HCT116 (cell line): ENCODE measurements at regions not wholly inside any gene's neighbourhood (a gene's known extent, or its start where the extent isn't known, plus 50 kb on each side); places are given as distances from the start of the nearest gene placed in this dataset.

ENCODE experiments used
- ATAC-seq: fragments of 200-7000 bp; cut with Tn5 transposase; 2 replicates; pipeline ENCODE4 v1.9.1; 2020; ENCODE audit warnings: mild to moderate bottlenecking, moderate library complexity
- BruUV-seq: library from RNA; stranded (reverse); fragments of 400-500 nt; replicated peaks from 2 replicates; lab custom pipeline; 2021; lab: Mats Ljungman, UMichigan
- CTCF ChIA-PET: fragments of 300-600 bp; sonication (Branson Sonifier 250); formaldehyde crosslinking; loops from one replicate; lab custom pipeline; 2021; ENCODE audit warnings: antibody characterized with exemption; lab: Charles Lee
- POLR2A ChIA-PET: fragments of 300-600, 350-600 bp; sonication (Branson Sonifier 250); formaldehyde crosslinking; loops from one replicate; lab custom pipeline; 2021; ENCODE audit warnings: antibody characterized with exemption; lab: Charles Lee
- RAD21 ChIA-PET, 2 experiments: fragments of 300-600 bp; sonication (Branson Sonifier 250); formaldehyde crosslinking; loops; one replicate each; lab custom pipeline; 2023; ENCODE audit warnings: low total read pairs in 2 of 2; ENCODE audit not compliant: uncharacterized antibody in 2 of 2, unreplicated experiment in 2 of 2, low non-redundant PET in 1 of 2; lab: Charles Lee
- DNase-seq: peaks from one replicate; pipeline ENCODE4 v3.0.0-alpha.2; 2010; ENCODE audit warnings: low read depth, low spot score
- H2AFZ ChIP-seq: fragments of 200-600 bp; shearing (Covaris generic), sonication (generic); 2 replicates; pipeline ENCODE4 v1.6.1; 2017; ENCODE audit warnings: low read depth, mixed run types, mixed read lengths, antibody characterized with exemption, low read length; ENCODE audit not compliant: poor library complexity, severe bottlenecking
- H3K27ac ChIP-seq: 2 replicates; pipeline ENCODE4 v1.5.1; 2012; ENCODE audit warnings: low read depth, low read length
- H3K27me3 ChIP-seq: fragments of 200-600 bp; sonication (generic); 2 replicates; pipeline ENCODE4 v1.6.1; 2016; ENCODE audit warnings: mixed run types, low read length, mixed read lengths; ENCODE audit not compliant: insufficient read depth
- H3K36me3 ChIP-seq, 2 experiments: fragments of 200-500 bp in 1 of 2; fragments of 200-600 bp in 1 of 2; sonication (Bioruptor generic) in 1 of 2; sonication (generic) in 1 of 2; 2 replicates each; pipeline versions ENCODE4 v1.5.1 to v1.6.1; 2014 to 2016; ENCODE audit warnings: low read length in 2 of 2, inconsistent platforms in 1 of 2, mixed read lengths in 1 of 2, mixed run types in 1 of 2; ENCODE audit not compliant: insufficient read depth in 2 of 2, control insufficient read depth in 1 of 2
- H3K4me1 ChIP-seq, 2 experiments: fragments of 200-600 bp in 1 of 2; sonication (generic) in 1 of 2; 2 replicates each; pipeline versions ENCODE4 v1.5.1 to v1.6.1; 2012 to 2017; ENCODE audit warnings: low read length in 2 of 2, inconsistent platforms in 1 of 2, mild to moderate bottlenecking in 1 of 2, mixed read lengths in 1 of 2, mixed run types in 1 of 2, moderate library complexity in 1 of 2; ENCODE audit not compliant: insufficient read depth in 2 of 2, control insufficient read depth in 1 of 2
- H3K4me2 ChIP-seq: fragments of 200-600 bp; sonication (generic); 2 replicates; pipeline ENCODE4 v1.6.1; 2017; ENCODE audit warnings: mixed run types, low read length, mixed read lengths
- H3K4me3 ChIP-seq, 2 experiments: fragments of 200-600 bp in 1 of 2; sonication (generic) in 1 of 2; replicated peaks in 1 of 2; 2 replicates each; pipeline ENCODE4 v1.5.1; 2011 to 2016; ENCODE audit warnings: low read length in 2 of 2, control low read depth in 1 of 2, low read depth in 1 of 2, mild to moderate bottlenecking in 1 of 2, mixed read lengths in 1 of 2, mixed run types in 1 of 2
- H3K79me2 ChIP-seq: fragments of 200-600 bp; sonication (generic); 2 replicates; pipeline ENCODE4 v1.6.1; 2017; ENCODE audit warnings: mild to moderate bottlenecking, mixed run types, low read length, moderate library complexity, mixed read lengths; ENCODE audit not compliant: insufficient read depth
- H3K9ac ChIP-seq: fragments of 200-600 bp; sonication (generic); 2 replicates; pipeline ENCODE4 v1.6.1; 2016; ENCODE audit warnings: low read length, mixed read lengths
- H3K9me2 ChIP-seq: fragments of 200-600 bp; sonication (generic), shearing (Covaris generic); 2 replicates; pipeline ENCODE4 v1.6.1; 2017; ENCODE audit warnings: mixed run types, mild to moderate bottlenecking, moderate library complexity; ENCODE audit not compliant: insufficient read depth
- H3K9me3 ChIP-seq, 2 experiments: fragments of 200-500 bp in 1 of 2; fragments of 200-600 bp in 1 of 2; sonication (Bioruptor generic) in 1 of 2; sonication (generic) in 1 of 2; 2 replicates each; pipeline ENCODE4 v1.6.1; 2014 to 2017; ENCODE audit warnings: low read length in 2 of 2, mixed read lengths in 2 of 2, inconsistent platforms in 1 of 2, low read depth in 1 of 2, mild to moderate bottlenecking in 1 of 2, mixed run types in 1 of 2, moderate library complexity in 1 of 2; ENCODE audit not compliant: control insufficient read depth in 1 of 2, insufficient read depth in 1 of 2
- H4K20me1 ChIP-seq: fragments of 200-600 bp; sonication (generic), shearing (Covaris generic); 2 replicates; pipeline ENCODE4 v1.6.1; 2017; ENCODE audit warnings: mixed run types, mild to moderate bottlenecking, moderate library complexity; ENCODE audit not compliant: insufficient read depth
- CBX3 ChIP-seq: IDR thresholded peaks from 2 replicates; pipeline ENCODE4 v1.6.1; 2012; ENCODE audit warnings: low read depth
- CEBPB ChIP-seq: IDR thresholded peaks from 2 replicates; pipeline ENCODE4 v1.6.1; 2012; ENCODE audit warnings: low read depth
- ELF1 ChIP-seq: IDR thresholded peaks from 2 replicates; pipeline ENCODE4 v1.6.1; 2012; ENCODE audit warnings: low read depth, borderline replicate concordance
- EZH2 ChIP-seq: fragments of 200-600 bp; sonication (generic); IDR thresholded peaks from 2 replicates; pipeline ENCODE4 v1.6.1; 2017; ENCODE audit warnings: antibody characterized with exemption, mixed run types
- EZH2phosphoT487 ChIP-seq: fragments of 200-600 bp; IDR thresholded peaks from 2 replicates; pipeline ENCODE4 v1.6.1; 2018; ENCODE audit warnings: antibody characterized with exemption, borderline replicate concordance
- POLR2A ChIP-seq: IDR thresholded peaks from 2 replicates; pipeline ENCODE4 v1.7.0; 2011; ENCODE audit warnings: borderline replicate concordance; ENCODE audit not compliant: insufficient read depth, insufficient read length; ENCODE audit errors: extremely low read depth
- POLR2AphosphoS5 ChIP-seq: IDR thresholded peaks from 2 replicates; pipeline ENCODE4 v1.6.1; 2011; ENCODE audit warnings: mild to moderate bottlenecking, low read depth, low read length, moderate library complexity
- TCF7L2 ChIP-seq: IDR thresholded peaks from 2 replicates; pipeline ENCODE4 v1.7.0; 2011; ENCODE audit warnings: borderline replicate concordance, inconsistent platforms; ENCODE audit not compliant: insufficient read depth, insufficient read length; ENCODE audit errors: extremely low read depth
- YY1 ChIP-seq: IDR thresholded peaks from 2 replicates; pipeline ENCODE4 v1.6.1; 2011; ENCODE audit warnings: low read length, low read depth, moderate library complexity, mild to moderate bottlenecking; ENCODE audit not compliant: insufficient replicate concordance; ENCODE audit errors: extremely low read depth
- ZFX ChIP-seq: fragments of 450-650 bp; IDR thresholded peaks from 2 replicates; pipeline ENCODE4 v1.6.1; 2017
- ZNF274 ChIP-seq: fragments of 200-500 bp; sonication (Bioruptor generic); IDR thresholded peaks from 2 replicates; pipeline ENCODE4 v1.6.1; 2014; ENCODE audit warnings: mild to moderate bottlenecking, low read depth, low read length, inconsistent platforms
- intact Hi-C: fragments of 100-400 bp; cut with micrococcal nuclease; formaldehyde crosslinking; loops from 2 replicates; pipeline ENCODE4 v1.10.0; 2022
- TF ChIP-seq, protein P1 (sequence below): IDR thresholded peaks from 2 replicates; pipeline ENCODE4 v1.6.1; 2012
- TF ChIP-seq, protein P2 (sequence below): IDR thresholded peaks from 2 replicates; pipeline ENCODE4 v1.6.1; 2012
- TF ChIP-seq, protein P3 (sequence below), 3 experiments: fragments of 200-600 bp in 1 of 3; sonication (generic) in 1 of 3; IDR thresholded peaks in 2 of 3; conservative IDR thresholded peaks in 1 of 3; 2 replicates each; pipeline ENCODE4 v1.5.1; 2012 to 2017; ENCODE audit warnings: low read depth in 2 of 3, low read length in 2 of 3, antibody characterized with exemption in 1 of 3, borderline replicate concordance in 1 of 3, control low read depth in 1 of 3, mild to moderate bottlenecking in 1 of 3, mixed read lengths in 1 of 3, mixed run types in 1 of 3, moderate library complexity in 1 of 3; ENCODE audit not compliant: insufficient read depth in 1 of 3
- TF ChIP-seq, protein P4 (sequence below): IDR thresholded peaks from 2 replicates; pipeline ENCODE4 v1.6.1; 2012; ENCODE audit warnings: low read depth
- TF ChIP-seq, protein P5 (sequence below): IDR thresholded peaks from 2 replicates; pipeline ENCODE4 v1.6.1; 2011; ENCODE audit warnings: mild to moderate bottlenecking, low read length, moderate library complexity; ENCODE audit not compliant: insufficient replicate concordance; ENCODE audit errors: extremely low read depth

DNA sequence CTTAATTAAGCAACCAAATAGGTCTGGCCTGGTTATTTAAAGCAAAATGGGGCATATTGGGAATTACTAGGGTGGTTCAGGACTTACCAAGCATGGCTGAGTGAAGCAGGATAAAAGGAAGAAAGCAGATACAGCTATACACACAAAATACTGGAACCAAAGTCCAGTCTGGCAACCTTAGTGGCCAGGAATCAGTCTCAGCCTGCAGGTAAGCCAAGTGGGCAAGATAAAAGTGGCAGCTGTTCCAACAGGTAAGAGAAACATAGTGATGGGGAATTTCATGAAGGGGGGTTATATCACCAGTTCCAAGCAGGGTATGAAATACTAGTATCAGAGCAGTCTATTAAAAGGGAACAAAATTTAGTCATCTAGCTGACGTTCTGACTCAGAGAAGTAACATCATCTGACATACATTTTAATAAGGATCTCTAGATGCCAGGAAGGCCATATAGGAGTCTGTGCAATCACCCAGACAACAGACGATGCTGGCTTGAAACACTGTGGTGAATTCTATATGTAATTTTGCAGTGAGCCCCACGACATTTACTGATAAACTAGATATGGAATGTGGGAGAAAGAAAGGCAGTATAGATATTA lies 292.1 kb upstream of the HSF2 start:
- no peak overlapping the region for H3K9ac ChIP-seq
- H4K20me1 ChIP-seq: no peaks in the 10 kb centered on the region
- H3K4me1 ChIP-seq: no peaks in the 10 kb centered on the region
- no peaks in the 10 kb centered on the region for H3K36me3 ChIP-seq
- no peak overlapping the region for H3K4me3 ChIP-seq
- CTCF ChIA-PET: no interaction called here
- ATAC-seq (no peak), DNase-seq (no peak)
- H3K9me2 ChIP-seq: no peaks in the 10 kb centered on the region
- POLR2A ChIA-PET: no interaction called here
- no peaks in the 10 kb centered on the region for H3K79me2 ChIP-seq
- intact Hi-C loops: no loop called here
- BruUV-seq: no TSS peak
- H3K4me2 ChIP-seq: no peak overlapping the region
- RAD21 ChIA-PET: no interaction called here
- no peak overlapping the region for H2AFZ ChIP-seq
- H3K9me3 ChIP-seq: no peaks in the 10 kb centered on the region
- TF ChIP-seq CBX3 (no peak), EZH2phosphoT487 (no peak), EZH2 (no peak), CEBPB (no peak), POLR2AphosphoS5 (no peak), TCF7L2 (no peak), YY1 (no peak), ELF1 (no peak), ZNF274 (no peak), ZFX (no peak), POLR2A (no peak)
- TF ChIP-seq, protein P1, sequence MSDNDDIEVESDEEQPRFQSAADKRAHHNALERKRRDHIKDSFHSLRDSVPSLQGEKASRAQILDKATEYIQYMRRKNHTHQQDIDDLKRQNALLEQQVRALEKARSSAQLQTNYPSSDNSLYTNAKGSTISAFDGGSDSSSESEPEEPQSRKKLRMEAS: no peak
- TF ChIP-seq, protein P2, sequence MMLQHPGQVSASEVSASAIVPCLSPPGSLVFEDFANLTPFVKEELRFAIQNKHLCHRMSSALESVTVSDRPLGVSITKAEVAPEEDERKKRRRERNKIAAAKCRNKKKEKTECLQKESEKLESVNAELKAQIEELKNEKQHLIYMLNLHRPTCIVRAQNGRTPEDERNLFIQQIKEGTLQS: no peak
- TF ChIP-seq, protein P3, sequence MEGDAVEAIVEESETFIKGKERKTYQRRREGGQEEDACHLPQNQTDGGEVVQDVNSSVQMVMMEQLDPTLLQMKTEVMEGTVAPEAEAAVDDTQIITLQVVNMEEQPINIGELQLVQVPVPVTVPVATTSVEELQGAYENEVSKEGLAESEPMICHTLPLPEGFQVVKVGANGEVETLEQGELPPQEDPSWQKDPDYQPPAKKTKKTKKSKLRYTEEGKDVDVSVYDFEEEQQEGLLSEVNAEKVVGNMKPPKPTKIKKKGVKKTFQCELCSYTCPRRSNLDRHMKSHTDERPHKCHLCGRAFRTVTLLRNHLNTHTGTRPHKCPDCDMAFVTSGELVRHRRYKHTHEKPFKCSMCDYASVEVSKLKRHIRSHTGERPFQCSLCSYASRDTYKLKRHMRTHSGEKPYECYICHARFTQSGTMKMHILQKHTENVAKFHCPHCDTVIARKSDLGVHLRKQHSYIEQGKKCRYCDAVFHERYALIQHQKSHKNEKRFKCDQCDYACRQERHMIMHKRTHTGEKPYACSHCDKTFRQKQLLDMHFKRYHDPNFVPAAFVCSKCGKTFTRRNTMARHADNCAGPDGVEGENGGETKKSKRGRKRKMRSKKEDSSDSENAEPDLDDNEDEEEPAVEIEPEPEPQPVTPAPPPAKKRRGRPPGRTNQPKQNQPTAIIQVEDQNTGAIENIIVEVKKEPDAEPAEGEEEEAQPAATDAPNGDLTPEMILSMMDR (IDR thresholded peaks at IDR 0.05 in 2 of 3, conservative IDR thresholded peaks at IDR 0.05 in 1 of 3; ENCODE audit: borderline replicate concordance in 1 of 3, insufficient read depth in 1 of 3, low read depth in 2 of 3, low read length in 2 of 3): no peak
- TF ChIP-seq, protein P4, sequence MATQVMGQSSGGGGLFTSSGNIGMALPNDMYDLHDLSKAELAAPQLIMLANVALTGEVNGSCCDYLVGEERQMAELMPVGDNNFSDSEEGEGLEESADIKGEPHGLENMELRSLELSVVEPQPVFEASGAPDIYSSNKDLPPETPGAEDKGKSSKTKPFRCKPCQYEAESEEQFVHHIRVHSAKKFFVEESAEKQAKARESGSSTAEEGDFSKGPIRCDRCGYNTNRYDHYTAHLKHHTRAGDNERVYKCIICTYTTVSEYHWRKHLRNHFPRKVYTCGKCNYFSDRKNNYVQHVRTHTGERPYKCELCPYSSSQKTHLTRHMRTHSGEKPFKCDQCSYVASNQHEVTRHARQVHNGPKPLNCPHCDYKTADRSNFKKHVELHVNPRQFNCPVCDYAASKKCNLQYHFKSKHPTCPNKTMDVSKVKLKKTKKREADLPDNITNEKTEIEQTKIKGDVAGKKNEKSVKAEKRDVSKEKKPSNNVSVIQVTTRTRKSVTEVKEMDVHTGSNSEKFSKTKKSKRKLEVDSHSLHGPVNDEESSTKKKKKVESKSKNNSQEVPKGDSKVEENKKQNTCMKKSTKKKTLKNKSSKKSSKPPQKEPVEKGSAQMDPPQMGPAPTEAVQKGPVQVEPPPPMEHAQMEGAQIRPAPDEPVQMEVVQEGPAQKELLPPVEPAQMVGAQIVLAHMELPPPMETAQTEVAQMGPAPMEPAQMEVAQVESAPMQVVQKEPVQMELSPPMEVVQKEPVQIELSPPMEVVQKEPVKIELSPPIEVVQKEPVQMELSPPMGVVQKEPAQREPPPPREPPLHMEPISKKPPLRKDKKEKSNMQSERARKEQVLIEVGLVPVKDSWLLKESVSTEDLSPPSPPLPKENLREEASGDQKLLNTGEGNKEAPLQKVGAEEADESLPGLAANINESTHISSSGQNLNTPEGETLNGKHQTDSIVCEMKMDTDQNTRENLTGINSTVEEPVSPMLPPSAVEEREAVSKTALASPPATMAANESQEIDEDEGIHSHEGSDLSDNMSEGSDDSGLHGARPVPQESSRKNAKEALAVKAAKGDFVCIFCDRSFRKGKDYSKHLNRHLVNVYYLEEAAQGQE: no peak
- TF ChIP-seq, protein P5, sequence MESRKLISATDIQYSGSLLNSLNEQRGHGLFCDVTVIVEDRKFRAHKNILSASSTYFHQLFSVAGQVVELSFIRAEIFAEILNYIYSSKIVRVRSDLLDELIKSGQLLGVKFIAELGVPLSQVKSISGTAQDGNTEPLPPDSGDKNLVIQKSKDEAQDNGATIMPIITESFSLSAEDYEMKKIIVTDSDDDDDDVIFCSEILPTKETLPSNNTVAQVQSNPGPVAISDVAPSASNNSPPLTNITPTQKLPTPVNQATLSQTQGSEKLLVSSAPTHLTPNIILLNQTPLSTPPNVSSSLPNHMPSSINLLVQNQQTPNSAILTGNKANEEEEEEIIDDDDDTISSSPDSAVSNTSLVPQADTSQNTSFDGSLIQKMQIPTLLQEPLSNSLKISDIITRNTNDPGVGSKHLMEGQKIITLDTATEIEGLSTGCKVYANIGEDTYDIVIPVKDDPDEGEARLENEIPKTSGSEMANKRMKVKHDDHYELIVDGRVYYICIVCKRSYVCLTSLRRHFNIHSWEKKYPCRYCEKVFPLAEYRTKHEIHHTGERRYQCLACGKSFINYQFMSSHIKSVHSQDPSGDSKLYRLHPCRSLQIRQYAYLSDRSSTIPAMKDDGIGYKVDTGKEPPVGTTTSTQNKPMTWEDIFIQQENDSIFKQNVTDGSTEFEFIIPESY: no peak
- H3K27ac ChIP-seq: no peak overlapping the region
- H3K27me3 ChIP-seq: no peaks in the 10 kb centered on the region
